A673 (cell line): ENCODE measurements at regions not wholly inside any gene's neighbourhood (a gene's known extent, or its start where the extent isn't known, plus 50 kb on each side); places are given as distances from the start of the nearest gene placed in this dataset.

ENCODE experiments used
- CTCF ChIP-seq: fragments of 300-800, 200-600 bp; sonication (generic); conservative IDR thresholded peaks from 2 replicates; pipeline ENCODE4 v1.5.1; 2017; ENCODE audit warnings: low read depth, mild to moderate bottlenecking, antibody characterized with exemption, low read length, moderate library complexity, mixed read lengths
- EZH2 ChIP-seq: fragments of 200-600 bp; sonication (generic); IDR thresholded peaks from 2 replicates; pipeline ENCODE4 v1.6.1; 2017; ENCODE audit warnings: borderline replicate concordance, low read depth, mild to moderate bottlenecking, mixed read lengths, antibody characterized with exemption, low read length; ENCODE audit not compliant: poor library complexity, severe bottlenecking

- no peak for TF ChIP-seq CTCF
- TF ChIP-seq EZH2 = no peak
Observed at GRCh38 chr2:158889135-158889853, 79.1 kb upstream of the TANC1 start.
